Ramos (cell line): ENCODE measurements at regions not wholly inside any gene's neighbourhood (a gene's known extent, or its start where the extent isn't known, plus 50 kb on each side); places are given as distances from the start of the nearest gene placed in this dataset.
"Not testable (repeated sequence)": the region's sequence is repeated elsewhere in the genome, so short reads cannot be mapped to it uniquely, and the experiment has no call there.

Experiments used
- in situ Hi-C: fragments of 300-500 bp; cut with MboI; formaldehyde crosslinking; loops from one replicate; pipeline ENCODE4 v1.14.3; 2022; ENCODE audit warnings: low sequenced_read_pairs; ENCODE audit not compliant: unreplicated experiment

GRCh38 chr12:94916663-94917062, 86.8 kb downstream of the NDUFA12 start:
- in situ Hi-C loops: no loop called here

- in situ Hi-C loops: no loop called here
Observed at GRCh38 chr12:94909663-94910062, 93.8 kb downstream of the NDUFA12 start.

GRCh38 chr12:94905749-94906148, 97.7 kb downstream of the NDUFA12 start:
- in situ Hi-C loops: not testable (repeated sequence)

- in situ Hi-C loops: no loop called here
Observed at GRCh38 chr12:94900496-94900895, 103.0 kb downstream of the NDUFA12 start.

GRCh38 chr12:94898388-94898787, 105.1 kb downstream of the NDUFA12 start:
- in situ Hi-C loops: loop anchor here (25.0 kb wide), 1 partner anchor 761 kb away; the partner anchor contains the start of gene PLXNC1

DNA sequence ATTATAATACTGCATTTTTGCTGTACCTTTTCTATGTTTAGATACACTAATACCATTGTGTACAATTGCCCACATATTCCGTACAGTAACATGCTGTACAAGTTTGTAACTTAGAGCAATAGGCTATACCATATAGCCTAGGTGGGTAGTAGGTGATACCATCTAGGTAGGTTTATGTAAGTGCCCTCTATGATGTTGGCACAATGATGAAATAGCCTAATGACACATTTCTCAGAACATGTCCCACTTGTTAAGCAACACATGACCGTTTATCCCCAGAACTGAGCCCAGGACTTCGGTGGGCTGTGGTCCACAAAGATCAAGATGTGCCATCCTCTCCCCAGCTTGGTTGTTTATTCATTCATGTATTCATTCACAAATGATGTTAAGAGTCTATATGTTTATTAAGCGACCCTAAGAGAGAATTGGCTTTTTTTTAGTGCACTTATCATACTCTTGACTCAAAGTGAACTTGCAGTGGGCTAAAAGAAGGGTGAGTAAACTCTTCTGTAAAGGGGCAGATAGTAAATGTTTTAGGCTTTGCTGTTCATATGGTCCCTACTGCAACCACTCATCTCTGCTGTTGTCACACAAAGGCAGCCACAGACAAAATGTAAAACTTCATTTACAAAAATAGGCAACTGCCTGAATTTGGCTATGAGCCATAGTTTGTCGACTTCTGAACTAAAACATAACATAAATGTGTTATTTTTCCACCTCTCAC, 110.8 kb downstream of the NDUFA12 start:
- in situ Hi-C loops: loop anchor here (25.0 kb wide), 1 partner anchor 755 kb away; the partner anchor contains the start of gene PLXNC1

DNA sequence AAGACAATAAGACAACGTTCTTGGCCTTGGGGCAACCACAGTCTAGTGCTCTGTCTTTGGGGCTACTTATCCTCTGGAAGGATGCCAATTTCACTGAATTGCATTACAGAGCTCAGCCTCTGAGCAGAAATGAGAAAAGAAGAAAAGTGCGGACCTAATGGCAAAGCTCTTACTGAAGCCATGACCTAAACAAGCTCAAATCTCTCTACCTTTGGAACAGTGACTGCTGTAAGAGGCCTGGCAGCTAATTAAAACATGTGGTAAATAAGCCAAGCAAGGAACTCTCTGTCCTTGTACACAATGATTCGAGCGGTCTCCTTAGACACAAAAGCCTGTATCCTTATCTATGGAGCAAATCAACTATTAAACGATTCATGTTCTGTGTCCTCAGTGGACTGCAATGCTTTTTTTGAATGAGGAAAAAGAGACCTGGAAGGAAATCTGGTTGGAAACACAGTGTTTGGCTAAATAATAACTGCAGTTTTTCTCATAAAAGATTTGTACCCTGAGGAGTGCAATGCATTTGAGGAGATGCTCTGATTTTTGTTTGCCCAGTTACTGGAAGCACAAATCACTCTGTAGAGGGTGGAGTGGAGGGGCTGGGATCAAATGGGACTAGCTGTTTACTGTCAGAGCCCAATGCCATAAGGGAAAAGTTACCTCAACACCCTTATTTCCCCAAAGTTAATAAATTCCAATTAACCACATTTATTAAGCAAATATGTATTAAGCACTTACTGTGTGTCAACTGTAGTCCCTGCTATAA, 113.9 kb downstream of the NDUFA12 start:
- in situ Hi-C loops: loop anchor here (25.0 kb wide), 1 partner anchor 752 kb away; the partner anchor contains the start of gene PLXNC1

DNA sequence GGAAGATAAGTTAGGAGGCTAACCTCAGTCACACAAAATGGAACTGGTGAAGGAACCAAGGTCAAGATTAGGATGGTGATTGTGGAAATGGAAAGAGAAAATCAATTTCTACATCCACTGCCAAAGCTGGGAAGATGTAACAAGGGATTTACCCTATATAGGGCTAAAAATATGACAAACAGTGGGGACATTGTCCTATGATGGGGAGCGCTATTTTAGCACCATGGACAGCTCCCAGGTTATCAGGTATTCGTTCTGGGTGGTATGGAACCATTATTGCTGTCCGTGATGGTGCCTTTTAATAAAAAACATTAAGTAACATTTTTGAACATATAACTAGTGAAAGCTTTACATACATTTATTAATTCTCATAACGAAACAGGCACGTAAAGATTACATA, 124.0 kb downstream of the NDUFA12 start:
- in situ Hi-C loops: loop anchor here (5.0 to 25.0 kb wide), 3 partner anchors 167 to 742 kb away; partner anchors contain the start of gene PLXNC1

DNA sequence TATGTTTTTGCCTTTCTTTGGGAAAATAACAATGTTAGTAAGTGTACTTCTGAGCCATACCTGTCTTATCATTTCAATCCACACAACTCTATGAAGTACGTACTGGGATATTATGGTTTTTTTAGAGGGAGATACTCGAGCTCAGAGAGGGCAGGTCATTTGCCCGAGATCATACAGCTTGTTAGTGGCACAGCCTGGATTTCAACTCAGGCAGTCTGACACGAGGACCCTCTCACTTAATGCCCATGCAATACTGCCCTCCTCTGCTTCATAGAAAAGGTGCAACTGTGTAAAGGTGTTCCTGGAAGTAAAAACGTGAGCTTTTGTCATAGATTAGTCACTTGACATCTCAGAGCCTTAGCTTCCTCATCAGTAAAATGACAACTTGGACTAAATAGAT, 128.0 kb downstream of the NDUFA12 start:
- in situ Hi-C loops: loop anchor here (5.0 to 25.0 kb wide), 3 partner anchors 163 to 738 kb away; partner anchors contain the start of gene PLXNC1

DNA sequence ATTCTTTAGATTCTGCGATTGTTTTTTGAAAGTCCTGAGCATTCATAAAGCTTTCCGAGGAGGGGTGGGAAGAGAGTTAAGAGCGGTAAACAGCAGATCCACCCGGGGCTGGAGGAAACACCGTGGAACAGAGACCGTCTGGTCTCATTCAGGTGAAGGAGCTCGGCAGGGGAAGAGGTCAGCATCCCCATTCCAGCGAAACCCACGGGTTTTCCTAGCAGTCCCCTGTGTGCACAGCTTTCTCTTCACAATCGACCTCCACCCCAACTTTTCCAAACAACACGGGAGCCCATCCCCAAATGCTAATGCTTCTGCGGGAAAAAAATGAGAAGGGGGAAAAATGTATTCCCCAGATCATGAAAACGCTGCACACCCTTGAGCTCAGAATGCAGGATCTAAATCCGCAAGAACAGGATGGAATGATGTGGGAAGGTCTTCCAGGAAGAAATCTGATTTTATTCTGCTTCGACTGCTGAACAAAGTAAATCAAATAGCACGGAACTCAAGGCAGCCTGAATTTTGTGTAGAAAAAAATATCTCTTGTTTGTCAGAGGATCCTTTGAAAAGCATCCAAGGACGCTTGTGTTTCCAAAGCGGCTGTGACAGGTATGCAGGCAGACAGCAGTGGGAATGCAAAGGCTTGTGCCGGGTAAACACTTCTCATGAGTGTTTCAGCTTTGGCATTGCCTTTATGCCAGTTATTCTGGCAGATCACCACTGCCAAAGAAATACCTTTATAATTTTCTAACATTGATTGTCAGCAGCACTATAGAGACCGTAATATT, 128.8 kb downstream of the NDUFA12 start:
- in situ Hi-C loops: loop anchor here (5.0 to 25.0 kb wide), 4 partner anchors 57 to 737 kb away; partner anchors contain the start of gene PLXNC1

DNA sequence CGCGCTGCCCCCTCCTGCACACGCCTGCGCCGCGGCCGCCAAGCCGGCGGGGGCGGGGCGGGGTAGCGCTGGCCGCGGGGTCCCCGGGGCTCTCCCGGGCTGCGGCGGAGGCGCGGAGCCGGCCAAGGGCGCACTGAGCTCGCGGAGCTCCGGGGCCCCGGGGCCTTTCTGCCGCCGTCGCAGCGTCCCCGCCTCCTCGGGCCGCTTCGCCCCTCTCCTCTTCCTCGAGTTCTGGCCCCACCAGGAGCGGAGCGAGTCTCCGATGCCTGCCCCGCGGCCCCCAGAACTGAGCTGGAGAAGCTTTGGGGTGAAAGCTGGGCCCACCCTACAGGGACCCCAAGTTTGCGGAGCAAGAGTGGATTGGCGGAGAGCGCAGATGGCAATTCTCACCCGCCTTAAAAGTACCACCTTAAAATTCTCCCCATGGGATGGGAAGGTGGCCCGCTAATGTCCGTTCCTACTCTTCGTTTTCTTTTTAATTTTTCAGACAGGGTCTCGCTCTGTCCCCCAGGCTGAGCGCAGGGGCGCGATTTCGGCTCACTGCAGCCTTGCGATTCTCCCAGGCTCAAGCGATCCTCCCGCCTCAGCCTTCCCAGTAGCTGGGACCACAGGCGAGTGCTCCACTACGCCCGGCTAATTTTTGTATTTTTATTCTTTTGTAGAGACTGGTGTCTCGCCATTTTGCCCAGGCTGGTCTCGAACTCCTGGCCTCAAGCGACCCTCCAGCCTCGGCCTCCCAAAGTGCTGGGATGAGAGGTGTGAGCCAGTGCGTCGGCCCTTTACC, 129.6 kb downstream of the NDUFA12 start:
- in situ Hi-C loops: loop anchor here (5.0 to 10.0 kb wide), 2 partner anchors 57 to 269 kb away; no protein-coding TSS in a partner anchor

DNA sequence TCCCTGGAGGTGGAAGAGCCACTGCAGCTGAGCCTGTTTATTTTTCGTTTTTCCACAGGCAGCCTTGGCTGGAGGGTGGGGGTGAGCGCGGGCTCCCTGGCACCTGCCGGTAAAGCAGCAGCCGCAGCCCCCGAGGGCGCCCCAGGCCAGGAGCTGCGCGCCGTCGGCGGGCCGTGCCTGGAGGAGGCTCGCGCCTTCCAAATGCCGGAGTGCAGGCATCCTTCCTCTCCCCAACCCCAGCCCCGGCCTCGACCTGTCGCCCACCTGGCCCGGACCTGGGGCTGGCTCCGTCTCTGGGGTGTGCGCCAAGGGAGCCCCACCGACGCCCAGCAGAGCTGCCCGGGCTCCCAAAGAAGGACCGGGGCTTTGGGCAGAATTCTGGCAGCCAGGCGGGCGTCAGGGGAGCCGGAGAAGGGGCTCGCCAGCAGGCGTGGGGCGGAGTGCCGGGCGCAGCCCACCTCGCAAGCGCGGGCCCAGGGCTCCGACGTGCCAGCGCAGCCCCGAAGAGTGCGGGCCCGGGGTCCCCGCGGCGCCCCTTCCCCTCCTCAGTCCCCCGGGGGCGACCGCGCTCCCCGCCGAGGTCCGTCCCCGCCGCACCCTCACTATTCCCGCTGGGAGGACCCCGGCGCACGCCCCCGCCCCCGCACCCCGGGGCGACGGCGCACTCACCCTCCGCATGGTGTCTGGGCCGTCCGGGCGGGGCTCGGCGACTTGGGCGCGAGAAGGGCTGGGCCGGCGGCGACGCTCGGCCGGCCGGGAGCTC, 130.3 kb downstream of the NDUFA12 start:
- in situ Hi-C loops: loop anchor here (5.0 to 10.0 kb wide), 2 partner anchors 56 to 268 kb away; no protein-coding TSS in a partner anchor

- in situ Hi-C loops: loop anchor here (5.0 to 10.0 kb wide), 2 partner anchors 55 to 268 kb away; no protein-coding TSS in a partner anchor
Observed at GRCh38 chr12:94872671-94872970, 130.9 kb downstream of the NDUFA12 start.

DNA sequence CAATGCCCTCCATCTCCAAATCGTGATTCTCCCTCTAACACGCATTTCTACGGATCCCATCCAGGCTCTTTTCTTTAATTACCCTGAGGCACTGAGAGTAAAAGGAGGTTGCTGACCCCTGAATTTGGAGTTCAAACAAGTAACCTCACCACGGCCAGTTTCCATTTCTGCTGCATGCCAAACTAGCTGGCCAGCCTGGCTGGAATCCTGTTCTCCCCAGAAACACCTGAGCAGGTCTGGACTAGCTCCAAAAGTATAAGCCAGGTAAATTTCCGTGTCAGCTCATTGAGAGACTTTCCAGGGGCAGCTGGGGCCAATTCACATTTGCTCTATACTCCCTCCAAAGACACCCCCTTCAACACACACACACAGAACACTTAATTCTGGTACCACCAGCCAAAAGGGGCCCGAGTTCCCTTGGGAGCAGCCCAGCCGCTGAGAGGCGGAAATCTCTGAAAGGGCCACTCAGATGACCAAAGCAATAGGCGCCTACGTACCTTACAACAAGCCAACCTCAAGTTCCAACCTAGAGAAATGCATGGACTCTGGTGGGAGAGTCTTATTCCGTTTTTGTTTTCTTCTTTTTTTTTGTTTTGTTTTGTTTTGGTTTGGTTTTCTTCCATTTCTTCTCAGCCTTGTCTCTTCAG, 131.4 kb downstream of the NDUFA12 start:
- in situ Hi-C loops: loop anchor here (5.0 to 10.0 kb wide), 2 partner anchors 55 to 267 kb away; no protein-coding TSS in a partner anchor

GRCh38 chr12:94870511-94870910, 133.0 kb downstream of the NDUFA12 start:
- in situ Hi-C loops: loop anchor here (5.0 to 10.0 kb wide), 2 partner anchors 53 to 266 kb away; no protein-coding TSS in a partner anchor

DNA sequence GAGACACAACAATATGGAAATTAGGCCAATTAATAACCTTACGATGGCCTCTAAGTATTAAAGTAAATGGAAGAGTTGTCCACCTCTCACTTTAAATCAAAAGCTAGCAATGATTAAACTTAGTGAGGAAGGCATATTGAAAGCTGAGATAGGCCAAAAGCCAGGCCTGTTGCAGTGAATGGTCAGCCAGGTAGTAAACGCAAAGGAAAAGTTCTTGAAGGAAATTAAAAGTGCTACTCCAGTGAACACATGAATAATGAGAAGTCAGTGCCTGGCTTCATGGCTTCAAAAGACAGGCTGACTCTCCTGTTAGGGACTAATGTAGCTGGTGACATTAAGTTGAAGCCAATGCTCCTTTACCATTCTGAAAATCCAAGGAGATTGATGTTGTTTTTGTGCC, 135.3 kb downstream of the NDUFA12 start:
- in situ Hi-C loops: no loop called here

- in situ Hi-C loops: no loop called here
Observed at GRCh38 chr12:94867066-94867855, 136.2 kb downstream of the NDUFA12 start.
